ENCODE measurements at regions not wholly inside any gene's neighbourhood (a gene's known extent, or its start where the extent isn't known, plus 50 kb on each side); places are given as distances from the start of the nearest gene placed in this dataset.

GRCh38 chr10:94122211-94122610, 128.5 kb downstream of the PLCE1 start:
- TF ChIP-seq, protein P1, sequence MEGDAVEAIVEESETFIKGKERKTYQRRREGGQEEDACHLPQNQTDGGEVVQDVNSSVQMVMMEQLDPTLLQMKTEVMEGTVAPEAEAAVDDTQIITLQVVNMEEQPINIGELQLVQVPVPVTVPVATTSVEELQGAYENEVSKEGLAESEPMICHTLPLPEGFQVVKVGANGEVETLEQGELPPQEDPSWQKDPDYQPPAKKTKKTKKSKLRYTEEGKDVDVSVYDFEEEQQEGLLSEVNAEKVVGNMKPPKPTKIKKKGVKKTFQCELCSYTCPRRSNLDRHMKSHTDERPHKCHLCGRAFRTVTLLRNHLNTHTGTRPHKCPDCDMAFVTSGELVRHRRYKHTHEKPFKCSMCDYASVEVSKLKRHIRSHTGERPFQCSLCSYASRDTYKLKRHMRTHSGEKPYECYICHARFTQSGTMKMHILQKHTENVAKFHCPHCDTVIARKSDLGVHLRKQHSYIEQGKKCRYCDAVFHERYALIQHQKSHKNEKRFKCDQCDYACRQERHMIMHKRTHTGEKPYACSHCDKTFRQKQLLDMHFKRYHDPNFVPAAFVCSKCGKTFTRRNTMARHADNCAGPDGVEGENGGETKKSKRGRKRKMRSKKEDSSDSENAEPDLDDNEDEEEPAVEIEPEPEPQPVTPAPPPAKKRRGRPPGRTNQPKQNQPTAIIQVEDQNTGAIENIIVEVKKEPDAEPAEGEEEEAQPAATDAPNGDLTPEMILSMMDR (IDR thresholded peaks at IDR 0.05) = no peak
- TF ChIP-seq POLR2A (IDR thresholded peaks at IDR 0.05) = no peak

All from body of pancreas (tissue), 4 donors.